Muscle layer of colon (tissue), 2 donors: ENCODE measurements at regions not wholly inside any gene's neighbourhood (a gene's known extent, or its start where the extent isn't known, plus 50 kb on each side); places are given as distances from the start of the nearest gene placed in this dataset.
"Not testable (repeated sequence)": the region's sequence is repeated elsewhere in the genome, so short reads cannot be mapped to it uniquely, and the experiment has no call there.

Experiments used
- H3K27ac ChIP-seq: one replicate; pipeline ENCODE4 v1.7.0; 2013; ENCODE audit warnings: low read depth, mild to moderate bottlenecking, low read length, moderate library complexity
- H3K27me3 ChIP-seq, 2 donors: one replicate each; pipeline ENCODE4 v1.7.0; 2013; ENCODE audit warnings: low read length in 2 of 2, mild to moderate bottlenecking in 2 of 2; ENCODE audit not compliant: insufficient read depth in 2 of 2, control insufficient read depth in 1 of 2
- H3K36me3 ChIP-seq: one replicate; pipeline ENCODE4 v1.7.0; 2013; ENCODE audit warnings: mild to moderate bottlenecking, low read length; ENCODE audit not compliant: insufficient read depth
- H3K4me1 ChIP-seq: one replicate; pipeline ENCODE4 v1.7.0; 2013; ENCODE audit warnings: mild to moderate bottlenecking, low read length; ENCODE audit not compliant: insufficient read depth
- H3K4me3 ChIP-seq, 2 donors: one replicate each; pipeline ENCODE4 v1.7.0; 2013; ENCODE audit warnings: low read length in 2 of 2, low read depth in 1 of 2, mild to moderate bottlenecking in 1 of 2, moderate library complexity in 1 of 2
- H3K9ac ChIP-seq: one replicate; pipeline ENCODE4 v1.7.0; 2013; ENCODE audit warnings: low read length
- H3K9me3 ChIP-seq: one replicate; pipeline ENCODE4 v1.7.0; 2013; ENCODE audit warnings: mild to moderate bottlenecking, low read length
- donor health status: abdominal sarcoma.
- donor health status: Adenocarcinoma of cecum.

GRCh38 chr16:60675022-60675421 lies 1361.2 kb downstream of the CDH8 start:
- Histone ChIP-seq H3K36me3 (no peaks in the 10 kb centered on the region), H3K27ac (no peak overlapping the region), H3K9ac (no peak overlapping the region), H3K27me3 (no peaks in the 10 kb centered on the region), H3K9me3 (no peaks in the 10 kb centered on the region), H3K4me3 (no peak overlapping the region), H3K4me1 (no peaks in the 10 kb centered on the region)

GRCh38 chr16:60674241-60674640 lies 1362.0 kb downstream of the CDH8 start:
- H3K4me3 ChIP-seq: no peak overlapping the region
- H3K9ac ChIP-seq: no peak overlapping the region
- H3K27ac ChIP-seq: no peak overlapping the region
- H3K4me1 ChIP-seq: no peaks in the 10 kb centered on the region
- H3K36me3 ChIP-seq: no peaks in the 10 kb centered on the region
- H3K27me3 ChIP-seq: no peaks in the 10 kb centered on the region
- H3K9me3 ChIP-seq: no peaks in the 10 kb centered on the region

GRCh38 chr16:60655514-60656153 lies 1380.6 kb downstream of the CDH8 start:
- no peak overlapping the region for H3K9ac ChIP-seq
- H3K27me3 ChIP-seq: no peaks in the 10 kb centered on the region
- no peaks in the 10 kb centered on the region for H3K9me3 ChIP-seq
- H3K27ac ChIP-seq: no peak overlapping the region
- no peak overlapping the region for H3K4me3 ChIP-seq
- no peaks in the 10 kb centered on the region for H3K36me3 ChIP-seq
- H3K4me1 ChIP-seq: no peaks in the 10 kb centered on the region

DNA sequence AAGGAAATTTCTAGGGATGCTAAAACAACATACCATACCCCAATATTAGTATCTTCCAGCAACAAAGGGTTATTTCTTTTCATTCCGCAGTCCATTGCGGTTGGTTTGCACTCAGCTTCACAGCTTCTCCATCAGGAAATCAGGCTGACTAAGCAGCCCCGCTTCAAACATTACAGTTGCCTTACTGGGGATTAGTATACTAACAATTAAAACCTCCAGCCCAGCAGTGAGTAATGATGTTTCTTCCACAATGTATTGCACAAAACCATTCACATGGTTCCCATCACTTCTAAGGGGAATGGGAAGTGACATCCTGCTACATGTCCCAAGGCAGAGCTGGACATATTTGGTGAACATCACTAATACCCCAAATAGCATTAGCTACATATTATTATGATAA lies 1384.9 kb downstream of the CDH8 start:
- no peak overlapping the region for H3K4me3 ChIP-seq
- H3K4me1 ChIP-seq: no peaks in the 10 kb centered on the region
- H3K9ac ChIP-seq: no peak overlapping the region
- no peaks in the 10 kb centered on the region for H3K9me3 ChIP-seq
- H3K27me3 ChIP-seq: no peaks in the 10 kb centered on the region
- H3K27ac ChIP-seq: no peak overlapping the region
- no peaks in the 10 kb centered on the region for H3K36me3 ChIP-seq

GRCh38 chr16:60648290-60648689 lies 1387.9 kb downstream of the CDH8 start:
- no peaks in the 10 kb centered on the region for H3K9me3 ChIP-seq

DNA sequence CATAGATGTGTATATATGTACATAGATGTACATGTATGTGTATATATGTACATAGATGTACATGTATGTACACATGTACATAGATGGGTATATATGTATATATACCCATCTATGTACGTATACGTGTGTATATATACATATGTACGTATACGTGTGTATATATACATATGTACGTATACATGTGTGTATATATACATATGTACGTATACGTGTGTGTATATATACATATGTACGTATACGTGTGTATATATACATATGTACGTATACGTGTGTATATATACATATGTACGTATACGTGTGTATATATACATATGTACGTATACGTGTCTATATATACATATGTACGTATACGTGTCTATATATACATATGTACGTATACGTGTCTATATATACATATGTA lies 1388.8 kb downstream of the CDH8 start:
- H3K4me3 ChIP-seq, H3K27ac ChIP-seq, H3K27me3 ChIP-seq: not testable (repeated sequence)

More at GRCh38 chr16:60648290-60648689, 1387.9 kb downstream of the CDH8 start:
- H3K27me3 ChIP-seq: no peaks in the 10 kb centered on the region
- H3K9ac ChIP-seq: no peak overlapping the region
- H3K36me3 ChIP-seq: no peaks in the 10 kb centered on the region
- H3K27ac ChIP-seq: no peak overlapping the region
- H3K4me3 ChIP-seq: no peak overlapping the region
- H3K4me1 ChIP-seq: no peaks in the 10 kb centered on the region

GRCh38 chr16:60646631-60647030 lies 1389.6 kb downstream of the CDH8 start:
- no peak overlapping the region for H3K27ac ChIP-seq
- no peak overlapping the region for H3K9ac ChIP-seq
- no peaks in the 10 kb centered on the region for H3K36me3 ChIP-seq

More for the DNA sequence above, 1388.8 kb downstream of the CDH8 start:
- H3K36me3 ChIP-seq, H3K9me3 ChIP-seq, H3K4me1 ChIP-seq, H3K9ac ChIP-seq: not testable (repeated sequence)

GRCh38 chr16:60645541-60645940 lies 1390.7 kb downstream of the CDH8 start:
- Histone ChIP-seq H3K27me3 (peaks cover 0 to 4% of the 10 kb centered on the region in 2 donors), H3K27ac (no peak overlapping the region), H3K36me3 (no peaks in the 10 kb centered on the region), H3K9me3 (no peaks in the 10 kb centered on the region), H3K4me1 (no peaks in the 10 kb centered on the region), H3K4me3 (no peak overlapping the region), H3K9ac (no peak overlapping the region)

More at GRCh38 chr16:60646631-60647030, 1389.6 kb downstream of the CDH8 start:
- Histone ChIP-seq H3K9me3 (no peaks in the 10 kb centered on the region), H3K4me3 (no peak overlapping the region), H3K27me3 (peaks cover 0 to 4% of the 10 kb centered on the region in 2 donors), H3K4me1 (no peaks in the 10 kb centered on the region)

- no peaks in the 10 kb centered on the region for H3K4me1 ChIP-seq
- no peaks in the 10 kb centered on the region for H3K9me3 ChIP-seq
- no peak overlapping the region for H3K9ac ChIP-seq
- no peaks in the 10 kb centered on the region for H3K36me3 ChIP-seq
- H3K4me3 ChIP-seq: no peak overlapping the region
- H3K27me3 ChIP-seq: peaks cover 0 to 4% of the 10 kb centered on the region in 2 donors
- H3K27ac ChIP-seq: no peak overlapping the region
These were observed 1393.3 kb downstream of the CDH8 start for GRCh38 chr16:60642956-60643355.

- no peak overlapping the region for H3K9ac ChIP-seq
- H3K9me3 ChIP-seq: no peaks in the 10 kb centered on the region
- H3K27ac ChIP-seq: no peak overlapping the region
- H3K27me3 ChIP-seq: peaks cover 0 to 4% of the 10 kb centered on the region in 2 donors
- H3K4me1 ChIP-seq: no peaks in the 10 kb centered on the region
- no peaks in the 10 kb centered on the region for H3K36me3 ChIP-seq
- H3K4me3 ChIP-seq: no peak overlapping the region
These were observed 1395.1 kb downstream of the CDH8 start for GRCh38 chr16:60641067-60641665.

- Histone ChIP-seq H3K27ac (no peak overlapping the region), H3K9ac (no peak overlapping the region), H3K4me1 (no peaks in the 10 kb centered on the region), H3K4me3 (no peak overlapping the region), H3K27me3 (peaks cover 0 to 4% of the 10 kb centered on the region in 2 donors), H3K9me3 (no peaks in the 10 kb centered on the region), H3K36me3 (no peaks in the 10 kb centered on the region)
These were observed 1396.2 kb downstream of the CDH8 start for GRCh38 chr16:60640038-60640437.

- not testable (repeated sequence) for H3K36me3 ChIP-seq, H3K27me3 ChIP-seq, H3K9ac ChIP-seq, H3K27ac ChIP-seq, H3K9me3 ChIP-seq, H3K4me1 ChIP-seq, H3K4me3 ChIP-seq
These were observed 1399.6 kb downstream of the CDH8 start for GRCh38 chr16:60636636-60637035.
